ENCODE measurements at regions not wholly inside any gene's neighbourhood (a gene's known extent, or its start where the extent isn't known, plus 50 kb on each side); places are given as distances from the start of the nearest gene placed in this dataset.

DNA sequence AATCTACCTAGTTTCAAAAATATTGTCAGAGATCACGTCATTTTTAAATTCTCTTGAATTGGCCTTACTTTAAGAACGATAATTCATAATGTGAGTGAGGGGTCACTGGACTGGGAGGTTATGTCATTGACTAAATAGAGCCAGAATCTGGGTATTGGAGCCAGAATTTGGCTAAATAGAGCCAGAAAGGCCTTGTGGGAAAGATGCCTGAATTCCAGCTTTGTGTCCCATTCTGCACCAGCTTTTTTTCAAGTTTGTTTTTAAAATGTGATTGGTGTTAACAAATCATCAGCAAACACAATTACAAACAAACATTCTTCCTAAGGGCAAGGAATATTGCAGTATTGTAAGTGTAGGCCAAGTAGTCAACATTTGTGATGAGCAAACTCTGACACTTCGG is 233.2 kb upstream of the PRKCQ start:
- TF ChIP-seq CTCF (IDR thresholded peaks at IDR 0.05 in 2 of 3, conservative IDR thresholded peaks at IDR 0.05 in 1 of 3; ENCODE audit: borderline replicate concordance in 1 of 3, insufficient read depth in 1 of 3, low read depth in 2 of 3, low read length in 2 of 3) (no peak), POLR2A (IDR thresholded peaks at IDR 0.05; ENCODE audit: borderline replicate concordance, extremely low read depth, insufficient read depth, insufficient read length) (no peak), POLR2AphosphoS5 (IDR thresholded peaks at IDR 0.05; ENCODE audit: low read depth, low read length) (no peak), EZH2 (IDR thresholded peaks at IDR 0.05) (no peak), JUND (IDR thresholded peaks at IDR 0.05) (no peak), ZNF274 (IDR thresholded peaks at IDR 0.05; ENCODE audit: low read depth, low read length) (no peak), REST (IDR thresholded peaks at IDR 0.05; ENCODE audit: low read depth) (no peak)
- TF ChIP-seq, protein P1, sequence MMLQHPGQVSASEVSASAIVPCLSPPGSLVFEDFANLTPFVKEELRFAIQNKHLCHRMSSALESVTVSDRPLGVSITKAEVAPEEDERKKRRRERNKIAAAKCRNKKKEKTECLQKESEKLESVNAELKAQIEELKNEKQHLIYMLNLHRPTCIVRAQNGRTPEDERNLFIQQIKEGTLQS (IDR thresholded peaks at IDR 0.05), result no peak

Measured in HCT116 (cell line).